GDM1 (cell line): ENCODE measurements at regions not wholly inside any gene's neighbourhood (a gene's known extent, or its start where the extent isn't known, plus 50 kb on each side); places are given as distances from the start of the nearest gene placed in this dataset.
"Not testable (repeated sequence)": the region's sequence is repeated elsewhere in the genome, so short reads cannot be mapped to it uniquely, and the experiment has no call there.

Experiments used
- DNase-seq: peaks from one replicate; lab custom pipeline; 2025; lab: John Stamatoyannopoulos, UW

DNA sequence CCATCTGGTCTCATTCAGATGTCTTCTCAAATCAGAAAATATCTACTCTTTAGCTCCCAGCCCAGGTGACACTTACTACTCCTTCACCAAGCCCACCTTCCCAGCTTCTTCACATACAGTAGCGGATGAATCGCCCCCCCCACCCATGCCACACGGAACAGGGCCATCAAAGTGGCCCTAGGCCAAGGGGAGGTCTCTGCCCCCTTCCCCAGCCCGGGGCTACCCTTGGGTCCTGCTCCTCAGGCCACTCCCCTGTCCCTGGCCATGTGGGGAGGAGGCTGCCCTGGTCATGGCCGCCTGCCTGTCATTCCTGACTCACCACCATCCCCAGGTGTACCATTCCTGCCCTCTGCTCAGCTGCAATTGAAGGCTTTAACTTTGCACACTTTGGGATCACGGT lies 142.8 kb downstream of the NECTIN1 start:
- DNase-seq, result no peak

DNA sequence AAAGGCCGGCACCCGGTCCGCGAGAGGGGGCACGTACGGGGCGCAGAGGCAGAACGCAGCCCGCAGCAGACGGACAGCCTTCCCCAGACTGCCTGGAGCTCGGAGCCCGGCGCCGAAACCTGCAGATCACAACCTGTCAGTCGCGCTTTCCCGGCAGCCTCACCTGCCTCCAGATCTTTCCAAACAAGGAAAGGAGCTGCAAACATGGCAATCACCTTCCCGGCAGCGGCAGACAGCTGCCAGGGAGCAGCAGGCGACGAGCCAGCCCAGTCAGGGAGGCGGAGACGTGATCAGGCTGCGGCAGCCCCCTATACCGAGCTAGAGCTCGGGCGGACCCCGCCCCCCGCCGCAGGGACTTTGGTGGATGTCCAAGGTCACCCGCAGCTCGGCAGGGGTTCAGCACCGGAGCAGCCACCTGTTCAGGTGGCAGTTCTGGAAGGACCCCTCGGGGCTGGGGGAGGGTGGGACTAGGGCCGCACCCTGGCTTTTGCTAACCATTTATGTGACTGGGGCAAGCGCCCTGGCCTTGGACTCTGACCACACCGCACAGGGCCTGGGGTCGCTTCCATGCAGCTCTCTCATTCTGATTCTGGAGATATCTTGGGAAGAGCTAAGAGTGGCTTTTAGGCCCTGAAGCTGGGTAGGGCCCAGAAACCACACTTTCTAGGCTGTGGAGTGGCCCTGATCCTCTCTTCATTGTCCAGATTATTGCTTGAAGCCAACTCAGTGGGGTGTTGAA lies 143.8 kb downstream of the NECTIN1 start:
- no peak for DNase-seq

DNA sequence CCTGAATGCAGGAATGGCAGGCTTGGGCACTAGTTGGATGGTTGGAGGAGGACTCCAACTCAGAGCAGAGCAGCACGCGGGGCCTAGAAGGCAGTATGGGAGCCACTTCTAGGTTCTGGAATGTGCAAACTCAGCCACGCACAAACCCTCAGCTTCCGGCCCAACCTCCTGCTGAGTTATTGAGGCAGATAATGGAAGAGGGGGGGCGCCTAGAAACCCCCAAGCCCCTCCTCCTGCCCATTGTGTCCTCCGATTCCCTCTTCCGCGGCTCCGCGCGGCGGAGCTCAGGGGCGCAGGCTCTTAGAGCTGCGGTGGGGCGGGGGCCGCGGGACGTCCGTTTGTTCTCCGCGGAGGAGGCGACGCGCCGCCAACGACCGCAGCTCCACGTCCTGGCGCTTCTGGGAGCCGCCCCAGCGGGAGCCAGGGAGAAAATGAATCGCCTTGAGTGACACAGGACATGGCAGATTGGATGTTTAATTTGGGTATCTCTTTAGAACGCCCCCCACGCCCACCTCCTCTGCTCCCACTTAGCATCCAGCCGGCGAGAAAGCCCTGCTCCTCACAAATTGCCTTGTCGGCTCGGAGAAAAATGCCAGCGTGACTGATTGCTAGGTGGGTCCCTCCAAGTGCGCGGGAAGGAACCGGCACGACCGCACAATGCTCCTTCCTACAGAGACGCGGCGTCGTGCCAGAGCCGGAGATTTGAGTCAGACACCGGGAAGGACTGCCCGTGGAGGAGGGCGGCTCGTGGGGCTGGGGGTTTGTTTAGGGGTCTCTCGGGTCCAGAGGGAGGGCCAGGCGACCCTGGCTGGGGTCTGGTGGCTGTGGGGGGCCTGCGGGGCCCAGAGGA lies 144.6 kb downstream of the NECTIN1 start:
- peak; percentile 38 for DNase-seq

DNA sequence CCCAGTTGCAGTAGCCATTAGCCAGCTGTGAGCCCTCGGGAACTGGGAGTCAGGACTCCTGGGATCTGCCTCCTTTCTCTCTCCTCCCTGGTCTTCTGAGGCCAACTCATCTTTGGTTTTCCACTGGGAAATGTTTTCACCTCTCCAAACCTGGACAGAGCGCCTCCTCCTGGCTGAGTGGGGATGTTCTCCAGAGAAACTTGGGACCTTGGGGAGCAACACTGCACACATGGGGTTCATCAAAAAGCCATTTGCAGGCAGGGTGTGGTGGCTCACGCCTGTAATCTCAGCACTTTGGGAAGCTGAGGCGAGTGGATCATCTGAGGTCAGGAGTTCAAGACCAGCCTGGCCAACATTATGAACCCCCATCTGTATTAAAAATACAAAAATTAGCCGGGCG lies 145.4 kb downstream of the NECTIN1 start:
- DNase-seq, result no peak

DNA sequence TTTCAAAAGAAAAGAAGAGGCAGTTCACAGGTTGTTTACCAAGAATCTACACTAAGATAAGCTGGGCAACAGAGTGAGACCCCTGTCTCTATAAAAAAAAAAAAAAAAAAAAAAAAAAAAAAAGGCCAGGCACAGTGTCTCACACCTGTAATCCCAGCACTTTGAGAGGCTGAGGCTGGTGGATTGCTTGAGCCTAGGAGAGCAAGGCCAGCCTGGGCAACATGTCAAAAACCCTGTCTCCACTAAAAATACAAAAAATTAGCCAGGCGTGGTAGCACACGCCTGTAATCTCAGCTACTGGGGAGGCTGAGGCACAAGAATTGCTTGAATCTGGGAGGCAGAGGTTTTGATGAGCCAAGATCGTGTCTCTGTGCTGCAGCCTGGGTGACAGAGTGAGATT lies 147.6 kb downstream of the NECTIN1 start:
- DNase-seq, result not testable (repeated sequence)

DNA sequence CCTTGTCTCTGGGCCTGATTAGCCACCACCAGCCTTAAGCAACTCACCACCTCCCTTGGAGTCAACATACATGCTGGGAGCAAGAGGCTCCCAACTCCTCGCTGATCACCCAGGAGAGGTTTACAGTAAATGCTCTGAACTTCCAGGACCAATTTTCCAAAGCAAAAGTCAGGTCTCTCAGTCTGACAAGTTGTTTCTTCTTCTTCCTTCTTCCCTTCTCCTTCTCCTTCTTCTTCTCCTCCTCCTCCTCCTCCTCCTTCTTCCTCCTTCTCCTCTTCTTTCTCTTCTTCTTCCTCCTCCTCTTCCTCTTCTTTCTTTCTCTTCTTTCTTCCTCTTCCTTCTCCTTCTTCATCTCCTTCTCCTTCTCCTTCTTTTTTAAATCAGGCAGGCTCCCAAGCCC lies 148.2 kb downstream of the NECTIN1 start:
- DNase-seq, result no peak

DNA sequence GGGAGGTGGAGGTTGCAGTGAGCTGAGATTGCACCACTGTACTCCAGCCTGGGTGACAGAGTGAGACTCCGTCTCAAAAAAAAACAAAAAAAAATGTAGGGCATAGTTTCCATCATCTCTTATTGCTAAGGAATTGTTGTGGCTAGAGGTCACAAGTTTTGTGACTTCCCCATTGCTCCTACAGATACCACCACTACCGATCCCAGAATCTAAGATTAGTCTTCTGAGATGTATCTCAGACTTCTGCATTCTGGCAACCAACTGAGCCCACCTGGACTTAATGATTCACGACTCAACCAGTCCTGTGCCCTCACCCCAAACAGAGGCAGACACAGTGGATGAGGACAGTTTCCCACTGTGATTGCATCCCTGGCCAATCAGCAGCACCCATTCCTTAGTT lies 148.9 kb downstream of the NECTIN1 start:
- DNase-seq, result no peak

DNA sequence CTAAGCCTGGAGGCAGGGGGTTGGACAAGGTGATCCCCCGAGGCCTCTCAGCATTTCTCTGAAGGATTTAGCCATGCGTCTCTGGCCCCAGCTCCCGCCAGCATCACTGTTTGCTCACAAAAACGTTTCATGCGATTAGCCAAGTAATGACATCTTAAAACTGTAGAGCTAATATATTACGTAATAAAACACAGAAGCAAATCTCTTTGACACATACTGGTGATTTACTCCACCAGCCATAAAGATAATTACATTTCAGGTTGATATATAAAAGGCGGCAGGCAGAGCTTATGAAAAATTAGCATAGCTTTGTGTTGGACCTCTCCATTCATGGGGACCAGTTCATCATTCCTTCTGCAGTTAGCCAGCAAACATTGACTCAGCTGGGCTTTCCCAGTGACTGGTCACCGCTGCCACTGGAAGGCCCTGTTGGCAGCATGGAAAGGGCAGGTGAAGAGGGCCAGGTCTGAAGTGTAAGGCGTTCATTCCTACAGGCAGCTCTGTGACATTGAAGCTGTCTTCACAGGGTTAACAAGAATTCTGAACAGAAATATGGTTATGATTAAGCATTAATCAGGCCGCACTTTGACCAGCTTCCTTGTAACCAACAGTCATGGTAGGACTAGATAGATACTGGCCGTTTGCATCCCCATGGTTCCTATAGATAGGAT lies 150.3 kb downstream of the NECTIN1 start:
- DNase-seq, result no peak

DNA sequence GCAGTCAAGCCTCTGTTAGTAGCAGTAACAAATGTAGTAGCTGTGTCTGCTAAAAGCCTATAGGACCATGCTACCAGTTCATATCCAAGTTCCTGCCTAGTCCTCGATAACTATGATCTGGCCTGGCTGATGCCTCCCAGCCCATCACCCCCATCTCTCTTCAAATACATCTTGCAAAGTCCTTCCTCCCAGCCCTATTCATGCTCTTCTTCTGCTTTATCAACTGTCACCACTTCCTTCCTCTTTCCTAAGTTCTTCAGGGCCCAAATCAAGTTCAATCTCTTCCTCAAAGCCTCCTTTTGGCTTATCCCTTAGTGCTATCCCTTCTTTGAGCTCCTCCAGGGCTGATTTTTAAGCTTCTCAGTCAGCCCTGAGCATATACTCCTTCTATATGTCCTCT lies 150.9 kb upstream of the THY1 start:
- peak; percentile 53 for DNase-seq

DNA sequence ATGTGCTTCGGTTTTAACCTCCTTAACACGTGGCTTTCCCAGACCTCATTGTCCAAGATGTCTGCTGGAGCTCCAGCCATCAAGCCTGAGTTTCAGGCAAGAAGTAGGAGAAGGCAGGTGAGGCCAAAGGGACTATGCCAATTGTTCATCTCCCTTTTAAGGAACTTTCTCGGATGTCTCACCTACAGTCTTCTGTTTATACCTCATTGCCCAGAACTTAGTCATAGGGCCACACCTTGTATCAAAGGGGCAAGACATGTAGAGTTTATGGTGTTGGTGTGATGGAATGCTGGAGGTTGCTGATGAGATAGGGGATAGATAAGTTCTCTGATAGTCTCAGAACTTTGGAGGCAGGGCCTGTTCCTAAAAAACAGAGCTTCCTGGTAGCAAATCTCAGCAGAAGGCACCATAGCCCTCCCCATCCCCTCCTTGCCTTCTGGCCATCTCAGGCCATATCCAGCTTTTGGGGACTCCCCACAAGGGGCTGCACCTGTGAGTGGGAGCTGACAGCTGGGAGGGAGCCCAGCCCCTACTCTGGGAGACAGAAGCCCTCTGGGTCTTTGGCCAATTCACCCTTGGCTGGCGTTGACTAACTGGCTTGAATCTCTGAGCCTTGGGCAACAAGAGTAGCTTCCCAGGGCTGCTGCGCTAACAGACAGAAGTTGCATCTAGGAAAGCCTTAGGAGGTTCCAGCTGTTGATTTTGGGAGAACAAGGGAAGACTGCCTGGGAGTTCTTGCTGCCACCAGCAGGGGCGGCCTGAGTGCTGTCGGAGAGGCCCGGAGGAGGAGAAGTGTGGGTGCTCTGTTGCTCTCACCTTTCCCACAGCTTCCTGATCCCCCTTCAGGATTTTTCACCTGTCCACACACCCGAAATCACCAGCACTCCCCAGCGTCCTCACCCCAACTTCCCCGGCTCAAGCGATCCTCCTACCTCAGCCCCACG lies 149.8 kb upstream of the THY1 start:
- DNase-seq, result no peak

DNA sequence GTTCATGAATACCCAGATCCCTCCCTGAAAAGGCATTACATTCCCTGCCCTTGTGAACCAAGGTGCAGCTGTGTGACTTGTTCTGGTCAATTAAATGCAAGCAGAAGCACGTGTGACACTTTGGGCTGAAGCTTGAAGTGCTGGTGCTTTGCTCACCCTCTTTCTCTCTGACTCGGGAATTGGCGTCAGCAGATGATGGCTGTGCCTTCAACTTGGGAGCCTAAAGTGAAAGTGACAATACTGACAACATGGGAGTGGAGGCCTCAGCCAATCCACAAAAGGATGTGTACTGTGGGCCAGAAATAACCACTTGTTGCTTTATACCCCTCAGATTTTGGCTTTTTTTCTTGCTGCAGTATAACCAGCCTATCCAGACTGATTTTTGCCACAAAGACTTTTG lies 148.3 kb upstream of the THY1 start:
- DNase-seq, result no peak

DNA sequence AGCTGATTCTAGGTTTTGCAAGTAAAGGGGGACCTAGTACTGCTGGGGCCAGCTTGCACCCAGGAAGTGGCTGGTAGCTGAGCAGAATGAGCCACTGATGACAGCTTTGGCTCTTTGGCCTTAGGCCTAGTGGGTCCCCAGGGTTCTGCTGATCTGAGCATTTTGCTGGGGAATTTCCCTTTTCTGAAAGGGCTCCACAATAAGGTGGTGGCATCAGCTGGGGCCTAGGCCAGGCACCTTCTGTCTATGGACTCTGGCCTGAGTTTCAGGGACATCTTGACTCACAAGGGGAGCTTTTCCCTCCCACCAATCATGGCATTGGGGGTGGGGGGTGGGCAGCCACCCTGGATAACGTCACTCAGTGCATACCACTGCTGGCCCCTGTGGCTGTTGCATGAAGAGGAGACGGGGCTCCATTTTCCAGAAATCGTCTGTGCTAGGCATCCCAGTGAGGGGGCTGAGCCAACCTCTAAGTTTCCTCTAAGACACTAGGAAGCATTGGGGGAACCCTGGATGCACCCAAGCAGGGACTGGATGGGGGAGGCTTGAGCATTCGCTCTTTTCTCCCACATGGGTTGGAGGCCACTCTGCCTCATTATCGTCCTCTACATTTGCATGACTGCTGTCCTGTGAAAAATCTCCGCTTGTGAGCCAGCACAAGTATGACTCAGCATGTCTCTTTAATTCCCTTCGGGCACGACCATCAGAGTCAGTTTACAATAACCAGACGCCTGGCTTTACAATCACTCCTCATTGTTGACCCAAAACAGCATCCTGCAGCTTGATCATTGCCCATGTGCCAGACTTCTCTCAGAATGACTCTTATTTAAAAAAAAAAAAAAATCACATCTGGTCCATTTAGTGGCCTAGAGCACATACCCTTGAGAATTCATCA lies 145.0 kb upstream of the THY1 start:
- no peak for DNase-seq

DNA sequence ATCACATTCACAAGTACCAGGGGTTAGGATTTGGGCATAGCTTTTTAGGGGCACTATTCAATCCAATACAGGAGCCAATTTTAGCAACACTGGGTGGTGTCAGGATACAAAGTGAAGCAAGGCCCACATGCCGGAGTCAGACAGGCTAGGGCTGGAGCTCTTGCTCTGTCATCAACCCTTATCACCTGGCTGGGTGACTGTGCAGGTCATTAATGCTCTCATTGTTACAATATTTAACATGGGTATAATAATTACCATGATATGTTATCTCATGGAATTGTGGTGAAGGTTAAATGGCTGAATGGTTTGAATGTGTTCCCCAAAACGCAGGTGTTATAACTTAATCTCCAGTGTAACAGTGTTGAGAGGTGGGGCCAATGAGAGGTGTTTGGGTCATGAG lies 143.3 kb upstream of the THY1 start:
- DNase-seq, result no peak

DNA sequence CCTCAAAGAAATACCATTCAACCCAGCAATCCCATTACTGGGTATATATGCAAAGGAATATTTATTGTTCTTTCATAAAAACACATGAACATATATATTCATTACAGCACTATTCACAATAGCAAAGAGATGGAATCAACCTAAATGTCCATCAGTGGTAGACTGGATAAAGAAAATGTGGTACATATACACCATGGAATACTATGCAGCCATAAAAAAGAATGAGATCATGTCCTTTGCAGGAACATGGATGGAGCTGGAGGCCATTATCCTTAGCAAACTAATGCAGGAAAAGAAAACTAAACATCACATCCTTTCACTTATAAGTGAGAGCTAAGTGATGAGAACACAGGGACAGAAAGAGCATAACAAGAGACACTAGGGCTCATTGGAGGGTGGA lies 142.7 kb upstream of the THY1 start:
- not testable (repeated sequence) for DNase-seq

DNA sequence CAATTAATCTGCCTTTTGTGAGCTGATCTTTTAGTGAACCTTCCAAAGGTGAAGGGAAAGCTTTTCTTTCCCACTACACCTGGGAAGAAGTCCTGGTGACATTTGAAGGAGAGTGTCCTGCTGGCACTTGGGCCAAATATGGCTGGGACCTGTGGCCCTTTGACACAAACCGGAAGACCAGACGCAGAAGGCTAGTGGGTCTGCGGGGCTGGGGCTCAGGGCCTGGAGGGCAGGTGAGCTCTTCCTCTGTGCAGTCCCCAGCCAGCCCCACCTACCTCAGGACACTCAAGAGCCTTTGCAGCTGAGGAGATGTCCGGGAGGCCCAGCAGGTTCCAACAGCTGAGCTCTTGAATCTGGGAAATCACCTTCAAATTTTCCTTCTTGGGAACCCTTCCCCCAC lies 138.0 kb upstream of the THY1 start:
- DNase-seq, result no peak

DNA sequence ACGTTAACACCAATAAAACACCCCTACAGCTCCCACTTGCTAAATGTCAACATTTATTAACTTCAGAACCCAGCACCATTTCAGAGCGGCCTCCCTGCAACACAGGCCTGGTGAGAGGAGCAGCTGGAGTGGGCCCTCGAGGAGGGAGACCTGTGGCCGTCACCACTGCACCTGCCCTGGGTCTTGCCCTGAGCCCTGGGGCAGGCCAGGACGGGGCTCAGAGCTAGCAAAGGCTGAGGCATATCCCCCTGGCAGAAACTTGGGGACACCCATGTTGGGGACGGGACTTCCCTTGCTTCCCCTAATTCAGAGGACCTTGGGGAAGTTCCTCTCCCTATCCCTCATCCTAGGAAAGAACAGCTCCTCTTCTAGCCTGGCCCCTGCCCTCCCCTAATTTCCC lies 137.3 kb upstream of the THY1 start:
- DNase-seq, result no peak

DNA sequence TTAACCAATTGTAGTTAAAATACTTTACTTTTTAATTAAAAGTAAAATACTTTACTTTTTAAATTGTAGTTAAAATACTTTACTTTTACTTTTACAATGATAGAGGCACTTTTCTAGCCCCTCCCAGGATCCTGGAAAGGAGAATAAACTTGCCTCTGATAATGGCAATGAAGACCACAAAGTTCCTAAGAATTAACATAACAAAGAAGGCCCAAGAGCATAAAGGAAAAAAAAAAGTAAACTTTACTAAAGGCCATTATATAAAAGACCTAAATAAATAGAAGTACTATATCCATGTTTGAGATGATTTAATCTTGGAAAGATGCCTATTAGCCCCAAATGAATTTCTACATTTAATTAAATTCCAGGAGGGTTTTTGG lies 129.1 kb upstream of the THY1 start:
- DNase-seq, result no peak

DNA sequence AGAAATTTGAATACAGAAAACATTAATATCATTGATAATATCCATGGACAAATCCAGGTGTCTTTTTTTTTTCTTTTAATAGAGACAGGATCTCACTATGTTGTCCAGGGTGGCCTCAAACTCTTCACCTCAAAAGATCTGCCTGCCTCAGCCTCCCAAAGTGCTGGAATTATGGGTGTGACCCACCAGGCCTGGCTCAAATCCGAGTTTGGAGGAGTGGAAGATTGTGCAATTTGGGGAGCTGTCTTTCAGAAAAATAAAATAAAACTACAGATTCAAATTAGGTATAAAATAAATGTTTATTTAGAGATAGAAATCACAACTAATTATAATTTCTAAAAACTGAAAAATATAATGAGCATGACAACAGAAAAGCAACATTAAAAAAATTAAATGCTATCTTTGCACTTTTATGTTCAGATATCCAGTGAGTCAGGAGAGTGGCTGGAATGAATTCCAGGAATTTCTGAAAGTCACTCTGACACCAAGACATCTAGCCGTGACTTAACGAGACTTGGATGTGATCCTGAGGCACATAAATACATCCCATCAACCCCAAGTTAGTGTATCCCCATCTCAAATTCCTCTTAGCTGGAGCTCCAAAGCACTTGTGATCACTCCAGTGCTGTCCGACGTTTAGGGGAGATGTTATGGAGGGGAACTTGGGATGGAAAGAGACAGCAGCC lies 128.6 kb upstream of the THY1 start:
- DNase-seq, result no peak

DNA sequence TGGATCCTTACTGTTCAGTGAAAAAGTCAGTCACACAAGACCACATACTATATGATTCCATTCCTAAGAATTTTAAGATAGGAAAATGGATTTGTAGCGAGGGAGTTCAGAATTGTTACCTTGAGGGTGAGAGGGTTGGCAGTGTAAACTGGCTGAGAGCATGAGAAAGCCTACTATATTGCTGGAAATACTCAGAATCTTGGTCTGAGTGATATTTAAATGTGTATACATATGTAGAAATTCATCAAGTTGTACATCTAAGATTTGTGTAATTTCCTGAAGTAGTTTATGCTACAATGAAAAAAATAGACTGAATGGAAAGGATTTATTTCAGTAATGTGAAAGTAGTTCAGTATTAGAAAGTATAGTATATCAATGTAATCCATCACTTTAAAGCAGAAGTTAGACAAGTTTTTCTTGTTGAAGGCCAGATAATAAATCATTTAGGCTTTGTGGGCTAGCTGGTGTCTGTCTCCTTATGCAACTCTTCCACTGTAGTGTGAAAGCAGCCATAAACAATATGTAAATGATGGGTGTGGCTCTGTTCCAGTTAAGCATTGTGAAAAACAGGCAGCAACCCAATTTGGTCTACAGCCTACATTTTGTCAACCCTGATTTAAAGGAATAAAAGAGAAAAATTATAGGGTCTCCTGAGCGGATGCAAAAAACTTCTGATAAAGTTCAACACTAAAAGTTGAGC lies 127.2 kb upstream of the THY1 start:
- no peak for DNase-seq

DNA sequence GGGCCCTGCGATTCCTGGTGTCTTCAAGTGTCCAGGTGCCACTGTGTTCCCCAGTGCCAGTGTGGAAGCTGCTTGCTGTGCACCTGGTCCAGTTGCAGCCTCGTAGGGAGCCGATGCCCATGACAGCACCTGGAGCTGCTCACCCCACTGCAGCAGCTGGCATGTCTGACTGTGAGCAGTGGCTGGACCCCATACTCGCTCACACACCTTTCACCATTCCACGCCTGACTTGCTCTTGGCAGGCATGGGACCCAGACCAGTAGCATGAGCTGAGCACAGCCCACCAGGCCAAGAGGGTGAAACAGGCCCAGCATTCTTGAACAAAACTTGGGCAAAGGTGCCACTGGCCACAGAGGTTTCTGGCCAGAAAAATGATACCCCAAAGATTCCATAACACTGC lies 124.5 kb upstream of the THY1 start:
- DNase-seq, result no peak
